Ishikawa (cell line): ENCODE measurements at regions not wholly inside any gene's neighbourhood (a gene's known extent, or its start where the extent isn't known, plus 50 kb on each side); places are given as distances from the start of the nearest gene placed in this dataset.

ENCODE experiments used
- CEBPB ChIP-seq: IDR thresholded peaks from 2 replicates; pipeline ENCODE4 v1.6.1; 2012
- CREB1 ChIP-seq: IDR thresholded peaks from 2 replicates; pipeline ENCODE4 v1.6.1; 2012; ENCODE audit warnings: low read depth
- EGR1 ChIP-seq: IDR thresholded peaks from 2 replicates; pipeline ENCODE4 v1.6.1; 2012
- EP300 ChIP-seq: IDR thresholded peaks from 2 replicates; pipeline ENCODE4 v1.6.1; 2012; ENCODE audit warnings: borderline replicate concordance
- NFIC ChIP-seq: IDR thresholded peaks from 2 replicates; pipeline ENCODE4 v1.6.1; 2012
- RAD21 ChIP-seq: IDR thresholded peaks from 2 replicates; pipeline ENCODE4 v1.6.1; 2012; ENCODE audit warnings: low read depth
- TCF12 ChIP-seq: IDR thresholded peaks from 2 replicates; pipeline ENCODE4 v1.6.1; 2012; ENCODE audit warnings: low read depth
- YY1 ChIP-seq: IDR thresholded peaks from 2 replicates; pipeline ENCODE4 v1.6.1; 2012; ENCODE audit warnings: low read depth
- ZBTB7A ChIP-seq: IDR thresholded peaks from 2 replicates; pipeline ENCODE4 v1.6.1; 2012; ENCODE audit warnings: low read depth
- TF ChIP-seq, protein P1 (sequence below): IDR thresholded peaks from 2 replicates; pipeline ENCODE4 v1.6.1; 2012; ENCODE audit warnings: low read depth, mild to moderate bottlenecking
- TF ChIP-seq, protein P2 (sequence below): IDR thresholded peaks from 2 replicates; pipeline ENCODE4 v1.6.1; 2012

DNA sequence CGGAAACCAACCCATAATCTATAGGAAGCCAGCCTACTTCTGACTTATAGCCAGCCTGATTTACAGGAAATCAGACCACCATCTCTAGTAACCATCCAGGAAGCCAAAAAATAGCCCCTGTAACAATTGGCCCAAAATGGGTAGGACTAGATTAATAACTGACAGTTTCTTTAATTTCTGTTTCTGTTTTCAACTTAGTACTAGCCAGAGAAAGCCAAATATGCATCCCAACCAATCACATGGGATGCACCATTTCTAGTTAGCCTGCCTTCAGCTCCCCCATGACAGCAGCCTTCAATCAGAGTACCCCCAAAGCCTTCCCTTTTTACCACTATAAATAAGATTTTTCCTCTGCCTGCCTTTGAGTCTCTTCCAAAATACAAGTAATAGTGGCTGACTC, 239.1 kb upstream of the GADL1 start:
- TF ChIP-seq EP300 (no peak), YY1 (no peak), NFIC (no peak), CREB1 (no peak), TCF12 (no peak), CEBPB (no peak), ZBTB7A (no peak), RAD21 (no peak), EGR1 (no peak)
- TF ChIP-seq, protein P1, sequence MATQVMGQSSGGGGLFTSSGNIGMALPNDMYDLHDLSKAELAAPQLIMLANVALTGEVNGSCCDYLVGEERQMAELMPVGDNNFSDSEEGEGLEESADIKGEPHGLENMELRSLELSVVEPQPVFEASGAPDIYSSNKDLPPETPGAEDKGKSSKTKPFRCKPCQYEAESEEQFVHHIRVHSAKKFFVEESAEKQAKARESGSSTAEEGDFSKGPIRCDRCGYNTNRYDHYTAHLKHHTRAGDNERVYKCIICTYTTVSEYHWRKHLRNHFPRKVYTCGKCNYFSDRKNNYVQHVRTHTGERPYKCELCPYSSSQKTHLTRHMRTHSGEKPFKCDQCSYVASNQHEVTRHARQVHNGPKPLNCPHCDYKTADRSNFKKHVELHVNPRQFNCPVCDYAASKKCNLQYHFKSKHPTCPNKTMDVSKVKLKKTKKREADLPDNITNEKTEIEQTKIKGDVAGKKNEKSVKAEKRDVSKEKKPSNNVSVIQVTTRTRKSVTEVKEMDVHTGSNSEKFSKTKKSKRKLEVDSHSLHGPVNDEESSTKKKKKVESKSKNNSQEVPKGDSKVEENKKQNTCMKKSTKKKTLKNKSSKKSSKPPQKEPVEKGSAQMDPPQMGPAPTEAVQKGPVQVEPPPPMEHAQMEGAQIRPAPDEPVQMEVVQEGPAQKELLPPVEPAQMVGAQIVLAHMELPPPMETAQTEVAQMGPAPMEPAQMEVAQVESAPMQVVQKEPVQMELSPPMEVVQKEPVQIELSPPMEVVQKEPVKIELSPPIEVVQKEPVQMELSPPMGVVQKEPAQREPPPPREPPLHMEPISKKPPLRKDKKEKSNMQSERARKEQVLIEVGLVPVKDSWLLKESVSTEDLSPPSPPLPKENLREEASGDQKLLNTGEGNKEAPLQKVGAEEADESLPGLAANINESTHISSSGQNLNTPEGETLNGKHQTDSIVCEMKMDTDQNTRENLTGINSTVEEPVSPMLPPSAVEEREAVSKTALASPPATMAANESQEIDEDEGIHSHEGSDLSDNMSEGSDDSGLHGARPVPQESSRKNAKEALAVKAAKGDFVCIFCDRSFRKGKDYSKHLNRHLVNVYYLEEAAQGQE = no peak
- TF ChIP-seq, protein P2, sequence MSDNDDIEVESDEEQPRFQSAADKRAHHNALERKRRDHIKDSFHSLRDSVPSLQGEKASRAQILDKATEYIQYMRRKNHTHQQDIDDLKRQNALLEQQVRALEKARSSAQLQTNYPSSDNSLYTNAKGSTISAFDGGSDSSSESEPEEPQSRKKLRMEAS = no peak
